Cerebellar nuclear complex (tissue), 1 donor: ENCODE measurements at regions not wholly inside any gene's neighbourhood (a gene's known extent, or its start where the extent isn't known, plus 50 kb on each side); places are given as distances from the start of the nearest gene placed in this dataset.

Source experiments
- DNase-seq, 2 experiments: peaks; one replicate each; lab custom pipeline; 2025; lab: John Stamatoyannopoulos, UW

DNA sequence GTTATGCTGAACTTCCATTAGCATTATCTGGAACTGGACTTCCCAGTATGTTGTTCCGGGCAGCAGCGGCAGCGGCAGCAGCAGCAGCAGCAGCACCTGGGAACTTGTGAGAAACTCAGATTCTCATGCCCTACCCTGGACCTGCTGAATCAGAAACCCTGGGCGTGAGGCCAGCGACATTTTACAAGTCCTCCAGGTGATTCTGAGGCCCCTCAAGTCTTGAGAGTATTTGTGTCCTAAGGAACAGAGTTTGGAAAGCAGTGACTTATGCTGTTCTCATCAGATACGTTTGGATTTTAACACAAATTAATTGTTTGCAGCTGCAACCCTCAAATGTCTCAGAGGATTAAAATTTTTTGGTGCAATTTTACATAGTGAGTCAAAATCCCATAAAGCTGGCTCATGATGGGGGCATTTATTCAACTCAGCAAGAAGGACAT lies 157.2 kb upstream of the KAZN start:
- DNase-seq = no peak

DNA sequence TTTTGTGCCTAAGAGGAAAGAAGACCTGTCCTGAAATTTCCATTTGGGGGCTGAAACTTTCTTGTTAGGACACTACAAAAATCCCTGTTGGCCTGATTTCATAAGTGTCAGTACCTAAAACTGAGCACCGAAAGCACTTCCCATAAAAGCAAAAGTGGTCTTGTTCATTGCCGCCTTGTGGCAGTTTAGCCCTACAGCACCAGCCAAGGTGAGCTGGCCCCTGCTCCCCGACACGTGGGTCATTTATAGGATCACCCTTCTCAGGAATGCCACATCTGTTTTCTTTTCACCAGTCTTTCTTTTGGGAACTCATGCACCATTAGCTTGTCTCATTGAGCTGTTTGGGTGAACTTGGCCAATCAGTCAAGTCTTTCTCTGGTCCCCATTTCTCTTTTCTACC lies 155.8 kb upstream of the KAZN start:
- no peak for DNase-seq

DNA sequence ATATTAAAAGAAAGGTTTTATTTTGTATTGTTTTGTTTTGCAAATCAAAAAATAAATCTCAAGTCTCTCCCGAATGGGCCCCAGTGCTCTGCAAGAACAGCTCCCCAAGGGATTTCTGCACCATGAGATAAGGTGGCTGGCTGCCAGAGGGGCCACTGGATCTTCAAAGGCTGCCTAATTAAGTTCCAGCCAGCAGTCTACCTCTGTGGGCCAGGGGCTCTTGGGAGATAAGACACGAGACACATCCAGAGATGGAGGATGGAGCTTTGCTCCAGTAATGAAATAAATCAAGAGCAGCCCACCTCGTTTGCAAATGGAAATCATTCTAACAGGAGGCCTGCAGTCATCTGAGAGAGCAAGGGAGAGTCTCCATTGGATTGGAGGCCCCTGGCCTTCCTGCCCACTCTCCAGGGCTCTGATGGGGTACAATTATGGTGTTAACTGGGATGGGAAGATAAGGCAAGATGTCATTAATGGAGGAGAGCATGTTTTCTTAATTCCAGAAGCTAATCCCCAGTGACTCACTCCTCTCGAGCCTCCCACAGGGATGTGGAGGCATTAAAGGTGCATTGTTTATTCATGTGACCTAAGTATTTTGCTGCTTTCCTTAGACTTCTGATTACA lies 155.2 kb upstream of the KAZN start:
- DNase-seq = no peak

DNA sequence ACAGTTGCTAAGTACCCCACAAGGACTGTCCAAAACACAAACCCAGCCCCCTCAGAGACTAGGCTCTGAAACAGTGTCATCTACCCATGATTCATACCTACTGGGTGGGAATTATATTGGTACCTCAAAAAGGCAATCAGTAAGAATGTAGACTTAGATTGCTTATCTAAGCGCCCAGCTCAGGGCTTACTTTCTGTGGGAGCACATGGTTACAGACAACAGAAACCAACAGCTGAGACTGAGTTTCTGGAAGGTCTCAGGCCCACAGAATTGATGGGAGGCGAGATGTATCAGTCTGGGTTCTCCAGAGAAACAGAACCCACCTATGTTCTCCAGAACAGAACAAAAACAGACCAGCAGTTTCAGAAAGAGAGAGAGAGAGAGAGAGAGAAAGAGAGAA lies 147.3 kb upstream of the KAZN start:
- DNase-seq = no peak

DNA sequence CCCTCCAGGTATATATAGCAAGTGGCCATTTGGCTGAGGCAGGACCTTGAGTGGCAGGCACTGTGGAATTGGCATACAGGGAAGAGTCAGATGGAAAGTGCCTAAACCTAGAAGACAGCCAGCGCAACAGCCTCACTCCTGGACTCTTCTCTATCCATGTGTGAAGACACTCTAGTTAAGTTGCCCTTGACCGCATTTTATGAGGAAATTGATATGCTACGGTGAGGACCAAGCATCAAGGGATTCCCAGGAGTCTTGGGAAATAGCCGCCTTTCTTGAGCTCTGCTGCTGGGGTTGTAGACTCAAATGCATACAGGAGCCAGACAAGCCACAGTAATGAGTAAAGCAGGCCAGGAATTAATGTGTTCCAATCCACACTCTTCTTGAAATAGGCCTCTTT lies 145.9 kb upstream of the KAZN start:
- DNase-seq = no peak

GRCh38 chr1:14460173-14460572 lies 138.3 kb upstream of the KAZN start:
- no peak for DNase-seq

GRCh38 chr1:14462851-14463250 lies 135.6 kb upstream of the KAZN start:
- no peak for DNase-seq

- no peak for DNase-seq
Observed at GRCh38 chr1:14466006-14466405, 132.5 kb upstream of the KAZN start.

DNA sequence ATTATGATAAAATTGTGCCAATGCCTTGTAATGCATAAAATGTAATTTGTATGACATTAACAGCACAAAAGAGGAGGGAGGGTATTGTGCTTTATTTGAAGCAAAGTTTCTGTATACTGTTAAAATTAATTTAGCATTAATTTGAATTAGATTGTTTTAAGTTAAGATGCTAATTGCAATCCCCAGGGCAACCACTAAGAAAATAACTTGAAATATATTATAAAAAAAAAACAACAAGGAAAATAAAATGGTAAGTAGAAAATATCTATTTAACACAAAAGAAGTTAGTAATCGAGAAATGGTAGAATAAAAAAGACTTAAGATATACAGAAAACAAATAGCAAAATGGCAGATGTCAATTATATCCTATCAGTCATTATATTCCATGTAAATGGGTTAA lies 131.4 kb upstream of the KAZN start:
- no peak for DNase-seq

DNA sequence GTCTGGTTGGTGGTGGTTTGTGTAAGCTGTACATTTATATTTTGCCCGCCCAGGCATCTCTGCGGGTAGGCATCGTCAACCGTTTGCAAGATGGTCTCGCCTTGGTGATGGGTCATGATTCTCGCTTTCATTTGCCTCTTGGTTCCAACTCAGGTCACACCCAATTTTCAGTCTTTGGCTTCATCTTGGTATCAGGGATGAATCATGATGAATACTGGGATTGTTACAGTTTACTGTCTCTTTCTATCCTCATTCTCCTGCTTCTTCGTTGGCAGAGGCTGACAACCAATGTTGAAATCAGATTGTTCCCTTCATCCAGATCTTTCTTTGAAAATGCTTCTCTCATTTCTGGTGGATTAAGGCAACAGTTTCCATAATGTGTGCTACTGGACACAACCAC lies 129.7 kb upstream of the KAZN start:
- DNase-seq = no peak

DNA sequence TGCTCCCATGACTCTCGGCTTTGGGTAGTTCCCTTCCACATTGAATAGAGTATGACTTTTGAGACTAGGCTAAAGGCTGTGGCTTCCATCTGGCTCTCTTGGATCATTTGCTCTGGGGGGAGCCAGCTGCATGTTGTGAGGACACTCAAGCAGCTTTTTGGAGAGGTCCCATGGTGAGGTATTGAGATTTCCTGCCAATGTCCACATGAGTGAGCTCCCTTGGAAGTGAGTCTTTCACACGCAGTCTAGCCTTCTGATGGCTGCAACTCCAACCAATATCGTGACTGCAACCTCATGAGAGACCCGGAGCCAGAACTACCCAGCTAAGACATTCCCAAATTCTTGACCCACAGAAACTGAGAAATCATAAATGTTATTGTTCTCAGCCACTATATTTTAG lies 127.7 kb upstream of the KAZN start:
- DNase-seq = no peak

- no peak for DNase-seq
Observed at GRCh38 chr1:14474856-14475255, 123.6 kb upstream of the KAZN start.

DNA sequence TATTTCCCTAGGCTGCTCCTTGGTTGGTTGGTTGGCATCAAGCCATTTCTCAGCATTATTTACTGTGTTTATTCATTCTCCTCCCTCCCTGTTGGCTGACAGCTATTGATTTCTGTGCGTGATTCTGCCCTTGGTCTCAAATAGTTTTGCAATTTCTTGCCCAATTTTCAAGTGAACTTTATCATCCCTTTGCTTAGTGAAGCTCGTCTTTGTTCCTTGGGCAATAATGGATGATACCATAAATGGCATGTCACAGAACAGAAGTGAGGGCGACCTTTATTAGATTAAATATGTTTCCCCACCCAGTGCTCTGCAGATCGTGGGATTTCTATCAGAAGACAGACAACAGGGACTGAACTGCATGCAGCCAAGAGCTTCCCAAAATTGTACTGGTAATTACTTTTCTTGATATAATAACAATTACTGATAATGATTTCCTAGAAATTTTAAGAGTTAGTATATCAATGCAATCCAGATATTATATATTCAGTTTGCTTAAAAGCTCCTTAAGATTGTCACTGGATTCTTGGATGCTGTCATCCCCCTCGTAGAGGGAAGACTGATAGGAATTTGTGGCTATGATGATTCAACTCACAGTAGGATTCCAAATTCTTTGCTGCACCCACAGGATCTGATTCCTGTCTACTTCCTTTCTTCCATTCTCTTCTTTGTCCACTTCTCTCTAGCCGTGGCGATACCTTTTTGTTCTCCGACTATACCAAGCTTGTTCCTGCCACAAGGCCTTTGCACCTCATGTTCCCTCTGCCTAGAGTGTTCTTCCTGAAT lies 122.1 kb upstream of the KAZN start:
- no peak for DNase-seq

DNA sequence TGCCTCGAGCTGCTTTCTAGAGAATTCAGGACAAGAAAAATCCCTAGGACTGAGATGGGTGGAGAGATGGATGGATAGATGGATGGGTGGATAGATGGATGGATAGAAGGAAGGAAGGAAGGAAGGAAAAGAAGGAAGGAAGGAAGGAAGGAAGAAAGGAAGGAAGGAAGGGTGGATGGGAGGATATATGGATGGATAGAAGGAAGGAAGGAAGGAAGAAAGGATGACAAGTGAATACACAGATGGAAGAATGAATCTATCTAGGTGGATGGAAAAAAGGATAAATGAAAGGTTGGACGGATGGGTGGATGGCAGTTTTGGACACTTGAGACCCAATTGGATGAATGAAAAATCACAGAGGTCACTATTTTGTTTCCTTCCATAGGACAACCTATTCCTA lies 120.4 kb upstream of the KAZN start:
- no peak for DNase-seq

DNA sequence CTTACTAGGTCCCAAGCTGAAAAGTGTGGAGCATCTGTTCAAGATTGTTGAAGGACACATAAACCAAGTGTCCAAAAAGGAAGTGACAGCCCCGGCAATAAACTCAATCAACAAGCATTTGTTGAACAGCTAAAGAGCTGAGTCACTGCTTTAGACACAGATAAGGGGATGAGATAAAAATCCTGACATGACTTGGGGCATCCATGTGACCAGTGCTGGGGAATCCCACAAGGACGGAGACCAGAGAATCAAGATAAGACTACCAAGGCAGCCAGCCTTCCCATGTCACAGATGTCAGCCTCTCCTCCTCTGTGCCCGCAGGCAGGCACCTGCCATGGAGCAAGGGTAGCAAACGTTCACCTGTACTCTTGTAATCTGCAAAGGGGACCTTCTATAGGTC lies 118.6 kb upstream of the KAZN start:
- DNase-seq = no peak

GRCh38 chr1:14482784-14483450 lies 115.6 kb upstream of the KAZN start:
- no peak for DNase-seq

GRCh38 chr1:14485285-14485684 lies 113.2 kb upstream of the KAZN start:
- no peak for DNase-seq

- no peak for DNase-seq
Observed at GRCh38 chr1:14486401-14487201, 111.9 kb upstream of the KAZN start.

GRCh38 chr1:14487671-14488070 lies 110.8 kb upstream of the KAZN start:
- DNase-seq = no peak

- DNase-seq = no peak
Observed at GRCh38 chr1:14494911-14495310, 103.6 kb upstream of the KAZN start.

GRCh38 chr1:14495381-14495780 lies 103.1 kb upstream of the KAZN start:
- no peak for DNase-seq

DNA sequence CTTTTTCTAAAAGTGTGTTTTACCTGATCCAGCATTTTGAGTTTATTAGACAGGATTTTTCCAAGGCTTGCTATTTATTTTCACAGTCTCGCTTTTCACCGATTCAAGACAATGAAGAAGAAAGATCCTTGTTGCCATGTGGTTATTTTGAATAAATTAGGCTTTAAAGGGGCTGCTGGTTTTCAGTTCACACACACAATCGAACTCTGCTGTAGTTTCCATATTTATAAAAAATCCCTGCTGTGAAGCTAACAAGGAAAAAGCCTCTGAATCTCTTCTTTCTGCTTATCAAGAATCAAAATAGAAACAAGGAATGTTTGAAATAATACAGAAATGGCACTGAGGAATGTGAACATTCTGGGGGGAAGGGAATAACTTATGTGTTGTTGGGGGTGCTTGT lies 102.5 kb upstream of the KAZN start:
- no peak for DNase-seq
